ENCODE measurements at regions not wholly inside any gene's neighbourhood (a gene's known extent, or its start where the extent isn't known, plus 50 kb on each side); places are given as distances from the start of the nearest gene placed in this dataset.
"Not testable (repeated sequence)": the region's sequence is repeated elsewhere in the genome, so short reads cannot be mapped to it uniquely, and the experiment has no call there.

DNA sequence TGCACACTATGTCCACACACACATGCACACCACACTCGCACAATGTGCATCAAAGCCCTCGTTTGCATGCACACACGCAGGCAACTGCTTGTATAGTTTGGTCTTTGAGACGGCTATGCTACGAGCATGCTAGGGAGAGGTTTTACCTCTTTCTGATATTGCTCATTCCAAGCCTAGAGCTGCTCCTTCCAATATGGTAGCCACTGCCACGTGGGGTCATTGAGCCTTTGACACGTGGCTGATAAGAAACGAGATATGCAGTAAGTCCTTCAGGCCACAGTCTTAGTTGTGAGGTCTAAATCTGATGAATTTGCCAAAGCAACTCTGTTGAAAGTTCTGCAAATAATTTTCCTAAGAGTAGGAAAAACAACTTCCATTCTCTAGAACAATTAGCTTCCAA lies 204.4 kb downstream of the KLF6 start:
- no peak for DNase-seq (ENCODE audit: low read depth in 4 of 4, low spot score in 3 of 4)

DNA sequence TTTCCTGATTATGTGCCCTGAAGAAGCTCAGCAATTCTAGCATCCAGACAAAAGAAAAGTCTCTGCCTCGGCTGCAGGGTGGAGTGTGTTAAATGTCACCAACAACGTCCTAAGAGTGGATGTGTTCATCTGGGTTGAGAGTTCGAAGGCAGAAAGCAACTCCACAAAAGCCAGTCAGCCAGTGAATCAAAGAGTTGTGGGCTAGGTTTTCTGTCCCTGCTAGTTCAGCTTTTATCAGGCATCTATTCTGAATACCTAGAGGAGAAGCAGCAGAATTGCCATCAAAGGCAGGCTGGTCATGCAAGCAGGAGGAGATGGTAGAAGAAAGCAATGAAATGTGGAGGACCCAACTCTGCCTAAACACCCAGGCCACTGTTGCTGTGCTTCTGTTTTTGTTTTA lies 205.2 kb downstream of the KLF6 start:
- no peak for DNase-seq (ENCODE audit: low read depth in 4 of 4, low spot score in 3 of 4)

DNA sequence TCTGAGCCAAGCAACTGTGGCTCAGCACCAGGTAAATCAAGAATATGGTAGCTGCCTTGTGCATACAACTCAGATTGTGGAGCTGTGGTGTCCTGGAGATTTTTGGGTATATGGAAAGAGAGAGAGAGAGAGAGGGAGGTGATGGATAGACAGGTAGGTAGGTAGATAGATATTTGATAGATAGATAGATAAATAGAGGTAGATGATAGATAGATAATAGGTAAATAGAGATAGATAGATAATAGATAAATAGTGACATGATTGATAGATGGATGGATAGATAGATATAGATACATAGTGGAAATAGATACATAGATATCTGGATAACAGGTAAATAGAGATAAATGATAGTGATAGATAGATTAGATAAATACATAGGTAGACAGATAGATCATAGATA lies 206.3 kb downstream of the KLF6 start:
- DNase-seq (ENCODE audit: low read depth in 4 of 4, low spot score in 3 of 4), result no peak

DNA sequence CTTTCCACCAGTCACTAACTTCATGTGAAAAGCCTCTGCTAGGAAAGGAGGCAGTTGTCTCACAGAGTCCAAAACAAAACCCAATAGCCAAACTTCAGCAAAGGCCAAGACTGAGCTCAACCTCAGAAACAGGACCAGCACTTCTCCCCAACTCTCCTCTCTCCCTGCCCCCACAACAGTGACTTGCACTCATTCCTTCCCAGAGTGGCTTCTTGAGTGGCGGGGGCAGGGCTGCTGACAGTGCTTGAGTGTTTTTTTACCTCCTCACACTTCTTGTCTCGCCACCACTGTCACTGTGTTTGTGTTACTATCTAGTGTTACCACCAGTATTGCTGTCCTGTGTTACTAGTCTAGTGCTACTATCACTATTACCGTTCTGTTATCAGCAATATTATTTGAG lies 206.8 kb downstream of the KLF6 start:
- DNase-seq (ENCODE audit: low read depth in 4 of 4, low spot score in 3 of 4), result no peak

DNA sequence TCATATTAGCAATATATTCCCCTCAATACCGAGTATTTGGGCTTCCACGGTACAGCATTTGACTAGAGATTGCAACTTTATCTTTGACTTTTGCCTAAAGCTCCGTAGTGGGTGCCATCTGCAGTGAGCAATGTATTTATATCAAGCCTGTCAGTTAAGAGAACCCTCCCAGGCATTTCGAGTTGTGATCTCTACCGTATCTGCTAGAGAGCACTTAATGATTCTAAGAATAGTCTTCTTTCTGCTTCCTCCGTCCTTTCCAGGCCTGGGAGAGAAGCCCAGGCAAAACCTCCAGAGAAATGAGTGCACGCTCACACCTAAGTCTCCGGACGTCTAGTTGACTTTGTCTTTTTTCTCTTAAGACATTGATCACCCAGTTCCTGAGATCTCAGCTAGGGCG lies 210.6 kb downstream of the KLF6 start:
- no peak for DNase-seq (ENCODE audit: low read depth in 4 of 4, low spot score in 3 of 4)

DNA sequence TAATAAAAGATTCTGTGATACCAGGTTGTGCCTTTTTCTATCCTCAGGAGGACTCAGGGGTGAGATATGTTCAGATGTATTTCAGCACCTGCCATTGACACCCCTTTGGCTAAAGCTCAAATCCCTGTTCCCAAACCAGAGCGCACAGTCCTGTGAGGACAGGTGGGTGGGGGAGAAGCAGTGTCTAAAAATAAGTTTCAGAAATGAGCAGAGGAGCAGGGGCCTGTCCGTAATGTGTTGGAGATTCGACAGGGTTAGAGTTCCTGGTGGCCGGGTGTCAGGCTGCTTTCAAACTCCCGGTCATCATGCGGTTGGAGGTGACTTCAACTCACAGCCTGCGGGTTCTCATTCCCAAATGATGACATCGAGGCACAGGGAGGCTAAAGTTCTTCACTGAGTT lies 211.5 kb downstream of the KLF6 start:
- no peak for DNase-seq (ENCODE audit: low read depth in 4 of 4, low spot score in 3 of 4)

DNA sequence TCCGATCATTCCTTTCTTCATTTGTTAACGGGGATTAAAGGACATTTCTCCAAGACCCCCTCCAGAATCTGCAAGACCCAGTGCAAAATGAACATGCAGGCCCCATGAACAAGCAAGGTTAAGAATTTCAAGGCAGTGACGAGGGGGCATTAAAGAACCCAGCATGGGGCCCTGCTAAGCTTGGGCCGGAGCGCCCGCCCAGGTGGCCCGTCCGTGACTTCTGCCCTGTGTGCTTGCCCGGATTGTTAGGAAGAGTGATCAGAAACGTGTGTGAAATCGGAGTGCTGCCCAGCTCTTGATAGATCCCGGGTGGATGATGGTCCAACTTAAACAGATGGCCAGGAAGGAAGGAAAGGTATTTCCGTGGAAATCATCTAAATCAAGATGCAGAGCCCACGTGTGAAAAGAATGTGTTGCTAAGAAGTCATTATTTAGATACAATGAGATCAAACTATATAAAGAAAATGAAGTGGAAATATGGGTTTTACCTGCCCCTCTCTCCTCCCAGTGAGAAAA lies 213.6 kb downstream of the KLF6 start:
- DNase-seq (ENCODE audit: low read depth in 4 of 4, low spot score in 3 of 4), result no peak

DNA sequence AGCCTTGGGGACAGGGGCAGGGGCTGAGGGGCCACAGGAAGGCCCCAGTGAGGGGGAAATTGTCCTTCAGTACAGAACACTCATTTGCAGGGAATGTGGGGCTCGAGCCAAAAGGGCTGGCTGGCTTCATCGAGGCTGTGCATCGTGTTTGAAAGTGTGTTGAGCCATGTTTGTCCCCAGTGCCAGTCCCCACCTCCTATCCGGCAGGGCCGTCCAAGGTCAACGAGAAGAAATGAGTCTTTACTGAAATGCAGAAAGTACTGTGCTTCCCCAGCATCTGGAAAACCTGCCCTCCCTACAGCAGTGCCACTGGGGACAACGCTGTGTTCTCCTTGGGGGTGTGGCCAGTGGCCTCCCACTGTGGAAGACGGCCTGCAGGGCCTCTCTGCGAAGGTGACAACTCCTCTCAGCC lies 214.1 kb downstream of the KLF6 start:
- no peak for DNase-seq (ENCODE audit: low read depth in 4 of 4, low spot score in 3 of 4)

DNA sequence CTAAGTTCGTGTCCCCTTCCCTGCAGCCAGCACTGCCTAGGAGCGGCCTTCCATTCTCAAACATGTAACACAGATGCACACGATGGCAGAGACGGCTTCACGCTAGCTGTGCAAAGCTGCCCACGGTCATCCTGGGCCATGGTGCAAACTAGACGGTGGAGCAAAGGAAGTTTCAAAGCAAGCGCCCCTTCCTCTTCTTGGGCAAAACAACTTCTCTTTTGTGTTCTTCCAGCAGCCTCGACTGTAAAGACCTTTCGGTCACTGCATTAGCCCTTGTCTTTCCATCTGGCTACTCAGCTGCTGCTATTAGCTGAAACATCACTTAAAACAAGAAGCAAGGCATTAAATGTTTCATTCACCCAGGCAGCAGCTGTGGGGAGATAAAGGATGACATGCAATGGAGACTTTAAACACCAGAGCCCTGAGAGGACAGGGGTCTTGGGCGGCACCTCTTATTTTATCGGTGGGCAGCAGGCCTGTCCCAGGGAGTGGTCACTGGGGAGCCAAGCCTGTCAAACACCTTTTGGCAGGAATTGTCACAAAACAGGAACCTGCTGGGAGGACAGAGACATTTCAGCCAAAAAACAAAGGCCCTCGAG lies 214.8 kb downstream of the KLF6 start:
- no peak for DNase-seq (ENCODE audit: low read depth in 4 of 4, low spot score in 3 of 4)

DNA sequence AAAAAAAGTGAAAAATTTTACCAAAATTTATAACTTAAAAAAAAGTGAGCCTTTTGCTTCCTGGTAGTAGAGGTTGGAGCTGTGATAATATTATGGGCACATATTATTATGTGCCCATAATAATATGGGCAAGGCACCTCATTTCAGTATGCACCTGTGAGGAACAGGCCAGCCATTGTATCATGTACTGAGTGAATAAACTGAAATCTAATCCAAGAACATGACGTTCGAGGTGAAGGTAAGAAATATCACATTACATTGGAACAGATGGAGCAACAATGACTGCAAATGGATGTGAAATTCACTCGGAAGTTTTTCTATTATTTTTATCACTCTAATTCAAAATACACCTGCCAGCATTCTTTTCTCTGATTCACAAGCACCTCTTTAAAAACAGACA lies 216.0 kb downstream of the KLF6 start:
- DNase-seq (ENCODE audit: low read depth in 4 of 4, low spot score in 3 of 4), result no peak

DNA sequence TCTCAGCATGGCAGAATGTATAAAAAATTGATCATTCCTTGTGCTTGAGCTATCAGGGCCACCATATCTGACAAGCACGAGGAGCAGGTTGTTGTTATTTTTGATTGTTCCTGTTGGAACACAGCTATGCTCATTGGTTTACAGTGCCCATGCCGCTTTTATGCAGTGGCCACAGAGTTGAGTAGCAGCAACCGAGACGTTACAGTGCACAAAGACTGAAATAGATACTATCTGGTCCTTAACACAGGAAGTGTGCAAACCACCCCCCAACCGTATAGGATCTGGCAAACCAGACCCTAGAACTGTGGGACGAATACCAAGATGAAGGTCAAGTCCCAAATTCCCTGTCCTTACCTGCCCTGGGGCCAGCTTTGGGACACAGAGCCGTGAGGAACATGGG lies 216.6 kb downstream of the KLF6 start:
- DNase-seq (ENCODE audit: low read depth in 4 of 4, low spot score in 3 of 4), result no peak

DNA sequence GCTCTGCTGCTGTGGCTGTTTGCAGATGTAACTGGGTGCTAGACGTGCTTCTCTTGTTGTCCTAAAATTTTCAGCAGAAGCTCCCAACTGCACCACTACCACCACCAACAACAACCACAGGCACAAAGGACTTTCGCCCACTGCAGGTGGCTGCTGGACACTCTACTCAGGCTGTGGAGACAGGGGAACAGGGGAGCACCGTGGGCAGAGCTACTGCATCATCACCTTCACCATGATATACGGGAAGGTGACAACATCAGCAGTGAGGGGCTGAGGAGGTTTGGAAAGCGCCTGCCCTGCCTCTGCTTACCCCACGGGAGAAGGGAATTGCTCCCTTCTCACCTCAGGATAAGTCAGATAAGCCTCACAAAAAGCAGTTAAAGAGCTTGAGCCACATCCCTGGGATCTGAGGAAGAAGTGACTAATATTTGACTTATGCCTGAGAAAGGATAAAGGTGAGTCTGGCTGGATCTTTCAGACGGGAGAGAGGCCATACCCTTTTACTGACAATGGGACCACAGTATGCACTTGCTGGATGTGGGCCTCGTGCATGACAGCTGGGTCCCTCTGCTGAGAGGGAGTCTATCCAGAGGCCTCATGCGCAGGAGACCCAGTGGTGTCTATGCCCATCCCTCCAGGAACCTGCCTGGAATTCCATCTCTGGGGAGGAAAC lies 217.6 kb downstream of the KLF6 start:
- DNase-seq (ENCODE audit: low read depth in 4 of 4, low spot score in 3 of 4), result no peak

DNA sequence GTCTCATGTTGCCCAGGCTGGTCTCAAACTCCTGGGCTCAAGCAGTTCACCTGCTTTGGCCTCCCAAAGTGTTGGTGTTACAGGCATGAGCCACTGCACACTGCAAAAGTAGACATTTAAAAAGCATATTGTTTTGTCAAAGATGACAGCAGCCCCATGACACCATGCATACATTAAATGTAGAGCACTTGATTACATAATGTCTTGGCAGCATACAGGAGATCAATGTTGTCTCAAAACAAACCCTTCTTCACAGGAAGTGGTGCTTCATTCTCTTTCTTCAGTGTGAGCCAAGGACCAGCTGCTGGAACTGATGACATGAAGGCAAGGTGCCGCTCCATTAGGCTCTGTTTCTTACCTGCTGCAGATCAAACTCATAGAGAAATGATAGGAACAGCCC lies 218.4 kb downstream of the KLF6 start:
- DNase-seq (ENCODE audit: low read depth in 4 of 4, low spot score in 3 of 4), result no peak

DNA sequence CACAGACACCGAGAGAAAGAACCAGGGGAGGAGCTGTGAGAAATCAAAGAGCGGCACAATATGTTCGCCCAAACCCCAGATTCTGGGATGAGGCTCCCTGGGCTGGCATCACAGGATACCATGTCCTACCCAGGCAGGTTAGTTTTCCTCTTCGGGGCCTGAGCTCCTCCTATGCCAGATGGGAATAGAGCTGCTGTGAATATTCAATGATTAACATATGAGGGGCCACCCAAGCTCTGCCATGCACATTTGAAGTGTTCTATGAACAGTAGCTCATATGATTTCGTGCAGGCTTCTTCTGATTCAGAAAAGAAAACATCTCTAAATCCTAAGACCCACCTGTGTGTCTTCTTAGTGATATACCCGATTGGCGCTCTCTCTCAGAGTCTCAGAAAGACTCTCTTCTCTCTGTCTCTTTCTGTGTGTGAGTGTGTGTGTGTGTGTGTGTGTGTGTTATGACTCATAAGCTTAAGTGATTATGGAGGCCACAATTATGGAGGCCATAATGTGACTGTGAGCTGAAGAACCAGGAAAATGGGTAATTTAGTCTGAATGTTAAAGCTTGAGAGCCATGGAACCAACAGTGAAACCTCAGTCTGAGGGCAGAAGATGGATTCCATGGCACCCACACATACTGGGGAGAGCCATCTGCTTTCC lies 220.5 kb downstream of the KLF6 start:
- DNase-seq (ENCODE audit: low read depth in 4 of 4, low spot score in 3 of 4), result no peak

DNA sequence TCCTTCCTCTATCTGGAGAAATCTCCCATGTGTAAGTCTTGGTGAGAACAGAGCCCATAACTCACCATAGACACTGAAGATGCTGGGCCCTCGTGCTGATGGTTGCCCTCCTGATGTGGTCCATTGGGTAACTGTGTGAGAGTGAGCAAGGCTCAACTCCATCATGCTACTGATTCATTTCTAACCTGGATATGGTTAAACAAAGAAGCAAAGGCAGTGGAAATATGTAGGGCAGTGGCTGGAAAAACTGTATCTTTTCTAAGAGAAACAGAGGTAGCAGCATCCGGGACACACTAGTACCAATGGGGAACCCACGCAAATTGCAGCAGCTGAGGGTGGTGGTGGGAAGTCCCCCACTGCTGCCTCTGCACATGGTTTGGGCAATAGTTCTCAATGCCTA lies 221.7 kb downstream of the KLF6 start:
- no peak for DNase-seq (ENCODE audit: low read depth in 4 of 4, low spot score in 3 of 4)

DNA sequence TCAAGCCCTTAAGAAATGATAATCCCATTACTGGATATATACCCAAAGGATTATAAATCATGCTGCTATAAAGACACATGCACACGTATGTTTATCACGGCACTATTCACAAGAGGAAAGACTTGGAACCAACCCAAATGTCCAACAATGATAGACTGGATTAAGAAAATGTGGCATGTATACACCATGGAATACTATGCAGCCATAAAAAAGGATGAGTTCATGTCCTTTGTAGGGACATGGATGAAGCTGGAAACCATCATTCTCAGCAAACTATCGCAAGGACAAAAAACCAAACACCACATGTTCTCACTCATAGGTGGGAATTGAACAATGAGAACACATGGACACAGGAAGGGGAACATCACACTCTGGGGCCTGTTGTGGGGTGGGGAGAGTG lies 224.4 kb downstream of the KLF6 start:
- not testable (repeated sequence) for DNase-seq (ENCODE audit: low read depth in 4 of 4, low spot score in 3 of 4)

DNA sequence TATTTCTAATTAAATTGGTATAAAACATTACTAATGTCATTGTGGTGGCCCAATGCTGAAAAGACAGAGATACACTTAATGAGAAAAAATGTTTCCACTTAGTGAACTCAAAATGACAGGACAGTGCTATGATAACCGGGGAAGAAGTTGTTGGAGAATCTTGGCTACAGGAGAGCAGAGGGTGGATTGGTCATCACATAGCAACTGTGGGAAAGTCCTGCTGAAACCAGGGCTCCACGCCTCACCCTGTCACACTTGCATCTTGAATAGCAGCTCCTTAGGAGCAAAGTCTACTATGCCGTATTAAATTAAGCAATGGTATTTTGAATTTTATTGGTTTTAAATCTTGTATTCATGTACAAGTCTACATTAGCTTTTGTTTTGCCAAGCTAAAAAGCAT lies 225.5 kb downstream of the KLF6 start:
- no peak for DNase-seq (ENCODE audit: low read depth in 4 of 4, low spot score in 3 of 4)

DNA sequence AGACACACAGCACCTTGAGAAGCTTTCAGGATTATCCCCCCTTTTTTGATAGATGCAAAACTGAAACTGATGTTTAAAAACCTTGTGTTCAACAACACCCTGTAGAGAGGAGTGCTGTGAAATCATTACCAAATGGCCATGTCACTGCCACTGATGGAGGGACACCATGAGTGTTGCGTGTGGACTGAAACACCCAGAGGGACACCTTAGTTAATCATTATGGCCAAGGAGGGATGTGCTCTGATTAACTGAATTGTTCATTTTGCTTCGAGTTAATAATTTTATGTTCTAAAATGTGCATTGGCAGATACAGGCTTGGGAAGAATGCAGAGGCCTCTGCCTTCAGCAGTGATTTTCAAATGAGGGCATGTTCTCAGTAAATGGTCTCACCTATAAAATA lies 226.0 kb downstream of the KLF6 start:
- DNase-seq (ENCODE audit: low read depth in 4 of 4, low spot score in 3 of 4), result no peak

DNA sequence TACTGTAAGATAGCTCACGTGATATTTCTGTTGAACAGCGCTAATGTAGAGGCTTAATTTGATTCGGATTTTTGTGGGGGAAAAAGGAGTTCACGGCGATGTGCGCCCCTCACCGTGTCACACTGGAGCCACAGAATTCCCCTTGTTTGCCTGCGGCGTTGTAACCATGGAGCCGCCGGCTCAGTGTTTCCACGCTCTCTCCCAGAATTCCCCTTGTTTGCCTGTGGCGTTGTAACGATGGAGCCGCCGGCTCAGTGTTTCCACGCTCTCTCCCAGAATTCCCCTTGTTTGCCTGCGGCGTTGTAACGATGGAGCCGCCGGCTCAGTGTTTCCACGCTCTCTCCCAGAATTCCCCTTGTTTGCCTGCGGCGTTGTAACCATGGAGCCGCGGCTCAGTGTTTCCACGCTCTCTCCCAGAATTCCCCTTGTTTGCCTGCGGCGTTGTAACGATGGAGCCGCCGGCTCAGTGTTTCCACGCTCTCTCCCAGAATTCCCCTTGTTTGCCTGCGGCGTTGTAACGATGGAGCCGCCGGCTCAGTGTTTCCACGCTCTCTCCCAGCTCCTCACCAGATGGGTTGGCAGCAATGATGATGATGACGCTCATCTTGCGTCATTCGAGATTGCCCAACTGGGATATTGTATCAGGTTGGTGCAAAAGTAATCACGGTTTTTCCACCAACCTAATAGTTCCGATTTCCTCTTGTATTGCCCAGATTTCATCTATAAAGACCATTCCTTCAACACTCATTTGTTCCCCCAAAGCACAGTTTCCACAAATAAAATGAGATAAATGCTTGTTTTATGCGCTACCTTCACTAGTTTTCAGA lies 228.6 kb downstream of the KLF6 start:
- not testable (repeated sequence) for DNase-seq (ENCODE audit: low read depth in 4 of 4, low spot score in 3 of 4)

DNA sequence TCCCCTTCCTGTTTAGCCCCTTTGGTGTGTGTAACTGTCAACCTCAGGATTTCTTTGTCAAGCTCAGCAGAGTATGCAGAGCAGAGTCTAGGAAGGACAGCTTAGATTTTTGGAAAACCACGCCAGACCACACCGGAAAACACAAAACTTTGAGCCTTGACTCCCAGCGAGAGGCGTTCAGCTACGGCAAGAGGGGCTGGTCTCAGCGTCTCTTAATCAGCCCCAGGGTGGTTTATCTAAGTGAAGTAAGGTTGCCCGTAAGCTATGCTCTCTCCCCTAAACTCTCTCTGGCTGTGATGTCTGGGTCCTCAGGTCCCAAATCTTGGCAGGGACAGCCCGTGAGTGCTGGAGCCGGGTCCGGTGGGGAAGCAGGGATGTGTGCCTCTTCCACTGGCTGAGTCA lies 230.9 kb downstream of the KLF6 start:
- no peak for DNase-seq (ENCODE audit: low read depth in 4 of 4, low spot score in 3 of 4)

DNA sequence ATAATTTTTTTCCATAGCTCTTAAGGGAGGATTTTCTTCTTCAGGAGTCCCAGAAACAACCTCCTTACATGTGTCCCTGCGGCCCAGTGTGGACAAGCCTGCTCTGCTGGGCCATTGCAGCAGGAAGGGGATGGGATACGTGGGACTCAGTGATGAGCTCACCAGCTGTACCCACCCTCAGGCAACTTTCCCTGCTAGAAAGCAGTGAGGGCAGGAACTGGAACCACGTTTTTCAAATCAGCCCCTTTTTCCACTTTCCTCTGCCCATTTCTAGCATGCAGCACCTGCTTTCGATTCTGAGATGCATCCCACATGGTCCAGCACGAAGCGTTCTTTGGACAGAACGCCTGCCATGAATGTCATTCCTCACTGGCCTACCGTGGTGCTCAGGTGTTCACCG lies 232.7 kb downstream of the KLF6 start:
- DNase-seq (ENCODE audit: low read depth in 4 of 4, low spot score in 3 of 4), result no peak

Data from left renal pelvis (tissue), 4 donors.